Stimulated activated naive B cell treated with anti-CD40 and anti-IgM and Interleukin-4, amounts not matched to agents 10 μg/mL and 1 μg/mL and 100 μg/mL, for 72 hours (primary cell): ENCODE measurements at regions not wholly inside any gene's neighbourhood (a gene's known extent, or its start where the extent isn't known, plus 50 kb on each side); places are given as distances from the start of the nearest gene placed in this dataset.
A peak's percentile ranks its signal among the peaks of the same experiment; 100 is the strongest.
"Not testable (repeated sequence)": the region's sequence is repeated elsewhere in the genome, so short reads cannot be mapped to it uniquely, and the experiment has no call there.

Experiments used
- ATAC-seq, 2 donors: fragments of 150-1000 bp; cut with Tn5 transposase; replicated peaks; 2 replicates each; pipeline ENCODE4 v1.10.0; 2021; ENCODE audit warnings: moderate library complexity in 1 of 2
- DNase-seq: peaks from one replicate; pipeline ENCODE4 v3.0.0; 2021
- H3K27ac Mint-ChIP-seq: one replicate; pipeline ENCODE4 v1.8.0; 2022; ENCODE audit warnings: mild to moderate bottlenecking, mixed read lengths
- H3K27me3 Mint-ChIP-seq, 2 donors: one replicate each; pipeline ENCODE4 v1.8.0; 2022; ENCODE audit warnings: mixed read lengths in 2 of 2
- H3K36me3 Mint-ChIP-seq, 2 donors: one replicate each; pipeline ENCODE4 v1.8.0; 2022; ENCODE audit warnings: mixed read lengths in 2 of 2, mild to moderate bottlenecking in 1 of 2
- H3K4me1 Mint-ChIP-seq, 2 donors: one replicate each; pipeline ENCODE4 v1.8.0; 2022; ENCODE audit warnings: mixed read lengths in 2 of 2, mild to moderate bottlenecking in 1 of 2
- H3K4me3 Mint-ChIP-seq, 2 donors: one replicate each; pipeline ENCODE4 v1.8.0; 2022; ENCODE audit warnings: mild to moderate bottlenecking in 2 of 2, mixed read lengths in 2 of 2, moderate library complexity in 1 of 2
- H3K9me3 Mint-ChIP-seq, 2 donors: one replicate each; pipeline ENCODE4 v1.8.0; 2022; ENCODE audit warnings: mixed read lengths in 2 of 2, mild to moderate bottlenecking in 1 of 2

DNA sequence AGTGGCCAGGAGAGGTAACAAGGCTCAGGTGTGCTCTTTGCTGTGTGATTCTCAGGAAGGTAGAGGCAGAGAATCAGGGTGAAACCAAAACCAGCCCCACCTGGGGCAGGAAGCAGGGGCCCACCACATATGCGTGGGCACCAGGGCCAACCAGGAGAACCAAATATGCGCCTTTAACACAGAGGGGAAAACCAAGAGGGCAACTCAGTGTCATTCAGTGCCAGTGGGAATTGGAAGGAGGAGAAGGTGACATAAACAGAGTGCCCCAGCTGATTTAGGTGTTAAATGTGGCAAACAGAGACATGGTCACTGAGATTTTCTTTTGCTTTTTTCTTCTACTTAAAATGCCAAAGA is 106.8 kb upstream of the MAMLD1 start:
- no peaks in the 10 kb centered on the region for H3K36me3 Mint-ChIP-seq
- DNase-seq (no peak), ATAC-seq (peak; percentile 45 to 63)
- no peak overlapping the region for H3K4me3 Mint-ChIP-seq
- H3K4me1 Mint-ChIP-seq, result peaks cover 4 to 6% of the 10 kb centered on the region in 2 donors
- H3K9me3 Mint-ChIP-seq, result no peaks in the 10 kb centered on the region
- H3K27me3 Mint-ChIP-seq, result peaks cover 5 to 8% of the 10 kb centered on the region in 2 donors
- H3K27ac Mint-ChIP-seq, result no peak overlapping the region

- Mint-ChIP-seq H3K4me1 (peaks cover 4 to 6% of the 10 kb centered on the region in 2 donors), H3K27me3 (peaks cover 5 to 10% of the 10 kb centered on the region in 2 donors), H3K27ac (no peak overlapping the region), H3K36me3 (no peaks in the 10 kb centered on the region), H3K9me3 (no peaks in the 10 kb centered on the region), H3K4me3 (no peak overlapping the region)
- ATAC-seq (no peak), DNase-seq (no peak)
These were observed 105.6 kb upstream of the MAMLD1 start for GRCh38 chrX:150257353-150258175.

DNA sequence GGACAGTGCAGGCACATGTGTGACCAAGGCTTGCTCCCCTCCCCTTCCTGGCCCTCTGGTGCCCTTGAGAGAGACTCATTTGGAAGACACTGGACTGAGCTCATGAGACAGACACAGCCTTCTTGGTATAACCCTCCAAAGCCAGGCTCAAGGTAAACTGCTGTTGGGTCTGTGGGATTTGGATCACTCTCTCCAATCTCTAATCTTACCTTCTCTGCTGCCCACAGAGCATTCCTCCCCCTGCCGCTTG is 105.0 kb upstream of the MAMLD1 start:
- no peak for DNase-seq
- no peak overlapping the region for H3K4me3 Mint-ChIP-seq
- ATAC-seq, result no peak
- no peaks in the 10 kb centered on the region for H3K36me3 Mint-ChIP-seq
- peaks cover 4 to 6% of the 10 kb centered on the region in 2 donors for H3K4me1 Mint-ChIP-seq
- H3K27me3 Mint-ChIP-seq, result peaks cover 5 to 13% of the 10 kb centered on the region in 2 donors
- no peak overlapping the region for H3K27ac Mint-ChIP-seq
- no peaks in the 10 kb centered on the region for H3K9me3 Mint-ChIP-seq

DNA sequence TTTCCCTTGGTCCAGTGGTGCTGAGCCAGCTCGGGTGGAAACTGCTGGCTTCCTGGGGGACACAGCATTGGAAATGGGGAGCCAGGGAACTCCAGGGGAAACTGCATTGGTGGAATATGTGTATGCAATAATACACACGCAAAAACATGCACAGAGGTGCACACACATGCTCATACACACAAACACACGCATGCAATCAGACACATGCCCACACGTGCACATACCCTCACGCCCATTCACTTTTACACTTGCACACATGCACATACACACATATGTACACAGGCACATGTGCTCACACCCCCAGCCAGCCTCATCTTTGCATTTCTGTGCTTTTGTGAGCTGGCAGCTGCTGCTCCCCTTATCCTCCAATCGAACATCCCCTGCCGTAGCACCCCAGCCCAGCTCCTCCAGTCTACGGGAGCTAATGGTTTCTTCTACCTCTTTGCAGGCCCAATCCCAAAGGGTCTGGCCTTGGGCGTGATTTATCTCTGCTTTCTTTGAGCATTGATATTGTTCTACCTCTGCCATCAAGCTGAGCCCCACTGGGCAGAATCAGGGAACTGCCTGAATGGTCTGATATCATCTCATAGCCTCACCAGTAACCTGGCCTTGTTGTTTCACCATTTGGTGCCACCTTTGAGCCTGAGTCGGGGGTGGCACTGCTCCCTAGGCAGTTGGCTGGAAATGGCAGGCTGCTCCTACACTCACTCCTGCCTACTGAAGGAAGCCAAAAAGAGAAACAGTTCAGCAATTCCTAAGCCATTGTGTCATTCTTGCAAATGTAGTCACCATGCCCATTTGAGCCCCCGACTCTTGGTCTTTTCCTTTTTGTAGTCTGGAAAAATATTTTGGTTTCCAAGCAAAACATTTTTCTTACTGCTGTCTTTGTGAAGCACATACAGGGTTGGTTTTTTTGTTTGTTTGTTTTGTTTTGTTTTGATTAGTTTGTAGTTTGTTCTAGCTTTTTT is 104.4 kb upstream of the MAMLD1 start:
- H3K4me1 Mint-ChIP-seq, result peaks cover 4 to 6% of the 10 kb centered on the region in 2 donors
- DNase-seq (no peak), ATAC-seq (no peak)
- no peak overlapping the region for H3K27ac Mint-ChIP-seq
- no peaks in the 10 kb centered on the region for H3K9me3 Mint-ChIP-seq
- H3K4me3 Mint-ChIP-seq, result no peak overlapping the region
- peaks cover 5 to 13% of the 10 kb centered on the region in 2 donors for H3K27me3 Mint-ChIP-seq
- H3K36me3 Mint-ChIP-seq, result no peaks in the 10 kb centered on the region

GRCh38 chrX:150262456-150262855 is 100.7 kb upstream of the MAMLD1 start:
- Mint-ChIP-seq H3K4me3 (no peak overlapping the region), H3K27ac (no peak overlapping the region), H3K36me3 (no peaks in the 10 kb centered on the region), H3K27me3 (peaks cover 2 to 10% of the 10 kb centered on the region in 2 donors), H3K9me3 (no peaks in the 10 kb centered on the region), H3K4me1 (no peaks in the 10 kb centered on the region)
- DNase-seq (no peak), ATAC-seq (no peak)

GRCh38 chrX:150268839-150269355 is 94.2 kb upstream of the MAMLD1 start:
- H3K27ac Mint-ChIP-seq, result no peak overlapping the region
- ATAC-seq (no peak), DNase-seq (no peak)
- no peaks in the 10 kb centered on the region for H3K27me3 Mint-ChIP-seq
- H3K4me1 Mint-ChIP-seq, result no peaks in the 10 kb centered on the region
- no peak overlapping the region for H3K4me3 Mint-ChIP-seq
- no peaks in the 10 kb centered on the region for H3K36me3 Mint-ChIP-seq
- H3K9me3 Mint-ChIP-seq, result no peaks in the 10 kb centered on the region

DNA sequence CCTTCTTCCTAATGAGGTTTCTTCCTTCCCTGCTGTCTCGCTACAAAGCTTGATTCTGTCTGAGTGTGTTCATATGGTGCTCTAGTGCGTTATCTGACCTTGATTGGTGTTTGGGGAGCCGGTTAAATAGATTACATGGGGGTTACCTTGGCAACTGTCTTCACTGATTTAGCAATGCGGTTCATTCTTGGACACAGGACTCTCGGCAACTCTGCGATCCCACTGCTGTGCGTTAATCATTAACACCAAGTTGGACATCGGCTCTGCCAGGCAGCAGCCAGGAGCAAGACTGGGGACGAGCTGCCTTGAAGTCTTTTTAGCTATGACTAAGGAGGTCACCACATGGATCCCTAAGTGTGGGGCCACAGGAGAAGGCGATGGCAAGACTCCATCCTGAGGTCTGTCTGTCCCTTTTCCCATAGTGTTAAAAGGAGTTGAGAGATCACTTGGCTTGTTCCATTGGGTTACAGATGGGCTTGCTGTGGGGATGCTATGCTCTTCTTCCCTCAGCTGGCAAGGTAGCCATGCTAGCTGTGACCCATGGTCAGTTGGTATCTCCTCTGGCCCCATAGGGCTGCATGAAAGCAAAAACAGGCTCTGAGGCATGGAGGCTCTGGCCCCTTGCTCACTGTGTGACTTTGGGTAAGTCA is 93.4 kb upstream of the MAMLD1 start:
- no peak for DNase-seq
- Mint-ChIP-seq H3K9me3 (no peaks in the 10 kb centered on the region), H3K36me3 (no peaks in the 10 kb centered on the region), H3K27ac (no peak overlapping the region), H3K4me1 (no peaks in the 10 kb centered on the region), H3K27me3 (no peaks in the 10 kb centered on the region), H3K4me3 (no peak overlapping the region)
- no peak for ATAC-seq

- Mint-ChIP-seq H3K4me1 (no peaks in the 10 kb centered on the region), H3K36me3 (no peaks in the 10 kb centered on the region), H3K9me3 (no peaks in the 10 kb centered on the region), H3K27me3 (no peaks in the 10 kb centered on the region), H3K27ac (no peak overlapping the region), H3K4me3 (no peak overlapping the region)
- DNase-seq (no peak), ATAC-seq (no peak)
These were observed 92.5 kb upstream of the MAMLD1 start for GRCh38 chrX:150270622-150271021.

DNA sequence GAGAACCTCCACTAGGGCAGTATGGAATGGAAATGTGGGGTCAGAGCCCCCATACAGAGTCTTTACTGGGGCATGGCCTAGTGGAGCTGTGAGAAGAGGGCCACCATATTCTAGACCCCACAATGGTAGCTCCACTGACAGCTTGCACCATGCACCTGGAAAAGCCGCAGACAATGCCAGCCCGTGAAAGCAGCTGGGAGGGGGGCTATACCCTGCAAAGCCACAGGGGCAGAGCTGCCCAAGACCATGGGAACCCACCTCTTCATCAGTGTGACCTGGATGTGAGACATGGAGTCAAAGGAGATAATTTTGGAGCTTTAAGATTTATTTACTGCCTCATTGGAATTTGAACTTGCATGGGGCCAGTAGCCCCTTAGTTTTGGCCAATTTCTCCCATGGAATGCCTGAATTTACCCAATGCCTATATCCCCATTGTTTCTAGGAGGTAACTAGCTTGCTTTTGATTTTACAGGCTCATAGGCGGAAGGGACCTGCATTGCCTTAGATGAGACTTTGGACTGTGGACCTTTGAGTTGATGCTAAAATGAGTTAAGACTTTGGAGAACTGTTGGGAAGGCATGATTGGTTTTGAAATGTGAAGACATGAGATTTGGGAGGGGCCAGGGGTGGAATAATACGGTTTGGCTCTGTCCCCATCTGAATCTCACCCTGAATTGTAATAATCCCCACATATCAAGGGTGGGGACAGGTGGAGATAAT is 89.4 kb upstream of the MAMLD1 start:
- H3K4me3 Mint-ChIP-seq, H3K9me3 Mint-ChIP-seq, H3K4me1 Mint-ChIP-seq, H3K27ac Mint-ChIP-seq, ATAC-seq, H3K27me3 Mint-ChIP-seq, DNase-seq, H3K36me3 Mint-ChIP-seq: not testable (repeated sequence)

GRCh38 chrX:150282953-150283352 is 80.2 kb upstream of the MAMLD1 start:
- no peak for DNase-seq
- H3K9me3 Mint-ChIP-seq, result peaks cover 0 to 1% of the 10 kb centered on the region in 2 donors
- H3K4me3 Mint-ChIP-seq, result no peak overlapping the region
- peaks cover 8 to 10% of the 10 kb centered on the region in 2 donors for H3K27me3 Mint-ChIP-seq
- no peak overlapping the region for H3K27ac Mint-ChIP-seq
- H3K4me1 Mint-ChIP-seq, result no peaks in the 10 kb centered on the region
- H3K36me3 Mint-ChIP-seq, result peaks cover 0 to 3% of the 10 kb centered on the region in 2 donors
- no peak for ATAC-seq

- Mint-ChIP-seq H3K27ac (no peak overlapping the region), H3K36me3 (no peaks in the 10 kb centered on the region), H3K4me3 (no peak overlapping the region), H3K4me1 (no peaks in the 10 kb centered on the region), H3K27me3 (no peaks in the 10 kb centered on the region), H3K9me3 (peaks cover 3 to 5% of the 10 kb centered on the region in 2 donors)
- ATAC-seq (no peak), DNase-seq (no peak)
These were observed 72.1 kb upstream of the MAMLD1 start for GRCh38 chrX:150291014-150291413.

- no peak for ATAC-seq
- H3K36me3 Mint-ChIP-seq, result no peaks in the 10 kb centered on the region
- no peaks in the 10 kb centered on the region for H3K4me1 Mint-ChIP-seq
- no peak overlapping the region for H3K4me3 Mint-ChIP-seq
- no peaks in the 10 kb centered on the region for H3K27me3 Mint-ChIP-seq
- DNase-seq, result no peak
- no peak overlapping the region for H3K27ac Mint-ChIP-seq
- peaks cover 3 to 5% of the 10 kb centered on the region in 2 donors for H3K9me3 Mint-ChIP-seq
These were observed 69.7 kb upstream of the MAMLD1 start for GRCh38 chrX:150293311-150294013.

DNA sequence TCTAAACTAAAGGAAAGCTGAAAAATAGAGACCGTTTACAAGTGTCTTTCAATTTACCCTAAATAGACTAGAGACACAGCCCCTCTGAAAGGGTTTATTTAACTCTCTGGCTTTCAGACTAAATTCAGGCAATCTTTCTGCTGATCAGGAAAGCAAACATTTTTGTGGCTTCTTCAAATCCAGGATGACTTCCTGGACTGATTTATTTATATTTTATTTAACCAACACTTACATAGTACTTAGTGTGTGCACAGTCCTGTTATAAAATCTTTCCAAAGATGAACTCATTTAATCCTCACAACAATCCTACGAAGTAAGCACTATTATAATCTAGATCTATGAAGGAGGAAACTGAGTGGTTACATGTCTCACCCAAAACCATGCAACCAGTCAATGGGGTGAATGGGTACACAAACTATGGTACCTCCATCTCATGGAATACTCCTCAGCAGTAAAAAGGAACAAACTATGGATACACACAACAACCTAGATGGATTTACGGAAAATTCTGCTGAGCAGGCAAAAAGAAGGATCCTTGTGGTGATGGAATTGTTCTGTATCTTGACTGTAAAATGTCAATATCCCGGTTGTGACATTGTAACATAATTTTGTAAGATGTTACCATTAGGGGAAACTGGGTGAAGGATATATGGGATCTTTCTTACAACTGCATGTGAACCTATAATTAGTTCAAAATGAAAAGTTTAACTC is 64.1 kb upstream of the MAMLD1 start:
- H3K4me1 Mint-ChIP-seq, result no peaks in the 10 kb centered on the region
- DNase-seq (no peak), ATAC-seq (no peak)
- no peak overlapping the region for H3K4me3 Mint-ChIP-seq
- H3K36me3 Mint-ChIP-seq, result no peaks in the 10 kb centered on the region
- no peaks in the 10 kb centered on the region for H3K9me3 Mint-ChIP-seq
- H3K27ac Mint-ChIP-seq, result no peak overlapping the region
- no peaks in the 10 kb centered on the region for H3K27me3 Mint-ChIP-seq
